GM21390 (cell line): ENCODE measurements at regions not wholly inside any gene's neighbourhood (a gene's known extent, or its start where the extent isn't known, plus 50 kb on each side); places are given as distances from the start of the nearest gene placed in this dataset.
A peak's percentile ranks its signal among the peaks of the same experiment; 100 is the strongest.

Experiments used
- ATAC-seq: cut with Tn5 transposase; IDR thresholded peaks from one replicate; pipeline ENCODE4 v1.9.1; 2021; ENCODE audit not compliant: unreplicated experiment

DNA sequence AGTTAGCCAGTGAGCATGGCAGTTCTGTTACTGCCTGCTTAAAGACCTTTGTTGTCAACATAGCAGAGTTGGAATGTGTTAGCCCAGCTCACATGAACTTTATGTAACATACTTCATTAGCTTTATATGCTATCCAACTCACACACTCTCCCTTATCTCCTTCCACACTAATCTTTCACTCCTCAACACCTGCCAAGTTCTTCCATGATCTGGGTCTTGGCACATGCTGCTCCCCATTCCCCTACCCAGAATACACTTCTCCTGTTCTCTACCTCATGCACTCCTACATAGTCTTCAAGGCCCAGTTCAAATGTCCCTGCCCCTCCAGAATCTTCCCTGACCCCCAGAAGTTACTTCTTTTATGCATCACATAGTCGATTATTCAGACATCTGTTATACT lies 179.3 kb downstream of the KATNAL1 start:
- no peak for ATAC-seq

GRCh38 chr13:30126903-30127428 lies 180.4 kb downstream of the KATNAL1 start:
- ATAC-seq = no peak

GRCh38 chr13:30125422-30126073 lies 181.8 kb downstream of the KATNAL1 start:
- no peak for ATAC-seq

GRCh38 chr13:30124131-30124768 lies 183.1 kb downstream of the KATNAL1 start:
- ATAC-seq = no peak

DNA sequence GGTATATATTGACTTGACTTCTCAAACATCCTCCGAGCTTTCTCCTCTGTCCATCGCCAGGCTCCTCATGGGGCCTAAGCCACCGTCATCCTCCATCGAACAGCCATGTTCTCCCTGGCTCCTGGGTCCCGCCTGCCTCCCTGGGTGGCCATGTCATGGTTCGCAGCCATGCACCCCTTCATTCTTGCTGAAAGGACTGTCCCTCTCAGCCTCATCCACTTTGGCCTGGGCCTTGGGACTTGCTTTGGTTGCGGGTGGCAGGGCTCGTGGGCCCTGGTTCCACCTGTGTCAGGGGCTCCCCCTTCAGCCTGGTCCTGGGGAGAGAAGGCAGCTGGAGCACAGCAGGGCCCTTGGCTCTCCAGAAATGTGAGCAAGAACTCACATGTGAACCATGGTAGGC lies 183.8 kb downstream of the KATNAL1 start:
- no peak for ATAC-seq

GRCh38 chr13:30121666-30122065 lies 185.7 kb downstream of the KATNAL1 start:
- no peak for ATAC-seq

DNA sequence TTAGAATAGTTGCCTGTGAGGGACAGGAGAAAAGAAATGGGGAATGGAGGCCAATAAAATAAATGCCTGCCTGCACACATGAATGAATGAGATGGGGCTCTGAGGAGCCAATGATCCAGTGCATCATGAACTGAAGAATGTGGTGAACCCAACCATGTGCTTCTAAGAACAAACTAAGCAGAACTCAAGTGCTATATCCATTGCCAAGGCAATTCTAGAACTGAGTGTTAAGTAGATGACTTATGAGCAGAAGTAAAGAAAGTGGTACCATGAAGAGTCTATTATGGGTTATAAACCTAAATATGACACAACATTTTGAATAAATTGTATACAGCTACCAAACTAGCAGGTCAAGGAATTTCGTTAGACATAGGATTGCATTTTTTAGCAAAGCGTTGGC lies 186.1 kb downstream of the KATNAL1 start:
- ATAC-seq = no peak

DNA sequence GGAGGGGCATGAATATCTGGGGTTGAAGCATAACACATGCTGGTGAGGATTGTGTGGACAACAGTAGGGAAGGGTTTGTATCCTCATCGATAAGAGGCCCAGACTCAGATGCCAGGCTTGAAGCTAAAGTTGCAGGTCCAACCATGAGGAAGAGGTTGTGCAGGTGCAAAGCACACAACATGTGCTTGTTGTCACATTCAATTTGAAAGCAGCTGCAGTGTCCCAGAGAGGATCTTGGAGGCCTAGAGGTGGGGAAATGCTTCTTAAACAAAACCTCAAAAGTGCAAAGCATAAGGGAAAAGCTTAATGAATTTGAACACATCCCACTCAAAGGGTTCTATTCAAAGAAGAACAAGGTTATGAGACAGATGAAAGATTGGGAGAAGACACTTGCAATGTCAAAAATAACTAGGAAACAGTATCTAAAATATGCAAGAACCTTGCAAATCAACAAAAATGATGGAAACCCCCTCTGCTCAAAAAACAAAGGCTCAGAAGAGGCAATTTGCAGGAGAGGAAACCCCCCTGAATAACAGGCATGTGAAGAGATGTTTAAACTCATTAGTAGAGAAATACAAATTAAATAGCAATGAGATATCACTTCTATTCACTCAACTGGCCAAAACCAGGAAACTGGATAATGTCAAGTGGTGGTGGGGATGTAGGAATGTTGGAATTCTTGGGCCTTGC lies 187.1 kb downstream of the KATNAL1 start:
- no peak for ATAC-seq

DNA sequence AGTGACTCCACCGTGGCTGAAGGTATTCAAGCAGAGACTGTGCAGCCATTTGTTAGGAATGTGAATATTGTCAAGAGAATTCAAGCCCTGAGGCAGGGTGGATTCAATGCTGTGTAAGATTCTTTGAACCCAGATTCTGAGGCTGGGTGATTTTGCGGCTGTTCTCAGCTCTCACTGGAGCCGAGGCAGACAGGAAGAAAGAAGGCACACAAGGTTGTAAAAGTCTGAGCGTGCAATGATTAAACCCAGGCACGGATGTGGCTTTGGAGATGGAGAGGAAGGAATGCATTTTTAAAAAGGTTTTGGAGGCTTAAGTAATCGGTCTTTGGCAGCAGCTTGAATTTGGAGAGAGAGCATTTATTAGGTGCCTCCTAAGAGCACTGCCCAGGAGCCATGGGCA lies 187.9 kb downstream of the KATNAL1 start:
- ATAC-seq = no peak

GRCh38 chr13:30116379-30116778 lies 191.0 kb downstream of the KATNAL1 start:
- ATAC-seq = no peak

DNA sequence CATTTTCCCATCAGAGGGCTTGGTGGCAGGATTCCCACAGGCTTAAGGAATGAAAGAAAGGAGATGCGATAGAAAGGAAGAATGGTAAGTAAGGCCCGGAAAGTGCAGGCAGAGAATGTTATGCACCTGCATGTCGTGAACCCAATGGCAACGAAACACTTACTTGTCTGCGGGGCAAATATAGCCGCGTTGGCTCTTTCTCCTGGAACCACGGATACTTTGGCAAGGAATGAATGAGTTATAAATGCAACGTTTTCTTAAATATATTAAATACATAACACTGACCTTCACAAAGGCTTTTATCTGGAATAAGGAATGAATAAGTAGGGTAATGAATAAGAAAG lies 192.1 kb downstream of the KATNAL1 start:
- ATAC-seq = peak; percentile 10

DNA sequence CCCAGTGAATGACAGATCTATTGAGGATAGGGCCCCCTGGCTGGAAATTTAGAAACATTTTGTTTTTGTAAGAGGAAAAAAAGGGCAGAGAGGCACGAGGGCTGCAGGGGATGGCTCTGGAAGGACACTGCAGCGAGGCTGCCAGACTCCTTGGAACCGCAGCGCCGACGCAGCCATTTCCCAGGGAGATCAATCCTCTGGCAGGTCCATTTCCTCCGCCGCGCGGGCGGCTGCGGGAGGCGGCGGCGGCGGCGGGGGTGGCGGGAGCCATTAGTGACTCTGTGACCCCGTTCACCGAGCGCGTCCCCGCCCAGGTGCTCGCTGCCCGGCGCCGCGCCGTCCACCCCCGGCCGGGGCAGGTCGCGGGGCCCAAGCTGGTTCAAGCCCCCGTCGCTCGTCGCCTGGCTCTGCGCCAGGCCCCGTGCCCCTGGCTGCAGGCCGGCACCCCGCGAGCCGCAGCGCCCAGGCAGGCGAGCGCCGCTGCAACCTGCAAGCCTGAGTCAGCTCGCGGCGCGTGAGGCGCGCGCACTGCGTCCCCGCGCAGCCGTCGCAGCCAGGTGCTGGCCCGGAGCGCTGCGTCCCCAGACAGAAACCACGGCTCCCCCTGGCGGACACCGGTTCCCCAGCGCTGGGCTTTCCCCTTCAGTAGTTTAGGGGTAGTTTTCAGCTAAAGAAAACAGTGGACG lies 192.6 kb downstream of the KATNAL1 start:
- peak; percentile 89 for ATAC-seq

- ATAC-seq = no peak
Measured at GRCh38 chr13:30113983-30114570, 193.3 kb downstream of the KATNAL1 start.

DNA sequence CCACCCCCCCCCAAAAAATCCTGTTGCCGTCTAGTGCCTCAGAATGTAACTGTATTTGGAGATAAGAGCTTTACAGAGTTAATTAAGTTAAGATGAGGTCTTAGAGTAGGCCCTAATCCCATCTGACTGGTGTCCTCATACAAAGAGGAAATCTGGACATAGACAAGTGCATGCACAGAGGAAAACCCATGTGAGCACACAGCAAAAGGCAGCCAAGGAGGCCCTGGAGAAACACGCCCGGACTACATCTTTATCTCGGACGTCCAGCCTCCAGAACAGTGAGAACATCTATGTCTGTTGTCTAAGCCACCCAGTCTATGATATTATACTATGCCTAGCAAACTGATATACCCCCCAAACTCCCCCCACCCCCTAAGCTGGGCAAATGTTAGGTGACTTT lies 193.8 kb downstream of the KATNAL1 start:
- ATAC-seq = no peak

DNA sequence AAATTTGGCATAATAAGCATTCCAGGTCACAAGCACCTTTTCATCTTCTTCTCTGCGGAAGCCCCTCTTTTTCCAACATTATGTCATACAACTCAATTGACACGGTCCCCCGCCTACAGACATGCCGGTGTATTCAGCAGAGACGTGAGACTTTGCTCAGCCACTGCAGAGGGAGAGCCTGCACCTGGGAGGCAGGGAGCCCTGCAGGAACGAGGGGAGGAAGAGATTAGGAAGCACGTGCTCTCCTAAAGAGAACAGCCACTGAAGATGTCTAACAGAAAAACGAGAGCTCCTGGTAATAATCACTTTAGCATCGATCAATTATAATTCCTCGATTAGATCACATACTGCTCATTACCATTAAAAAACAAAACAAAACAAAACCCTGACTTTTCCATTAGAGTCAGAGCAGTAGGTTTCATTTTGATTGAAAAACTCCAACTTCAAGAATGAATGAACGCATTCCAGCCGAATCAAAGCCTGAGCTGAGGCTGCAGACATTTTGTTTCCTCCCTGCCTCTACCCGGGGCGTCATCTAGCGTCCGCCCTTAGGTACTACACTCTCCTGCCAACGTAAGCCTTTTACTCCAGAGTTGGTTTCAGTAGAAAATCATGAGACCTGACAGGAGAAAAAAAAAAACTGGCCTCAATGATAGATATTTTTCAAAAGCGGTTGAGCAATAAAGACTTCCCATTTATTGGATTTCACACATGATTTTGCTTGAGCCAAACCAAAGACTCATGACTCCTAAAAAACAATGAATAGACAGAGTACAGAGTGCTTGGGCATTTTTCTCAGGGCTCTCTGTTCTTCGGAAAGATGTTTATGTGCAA lies 194.5 kb downstream of the KATNAL1 start:
- peak; percentile 45 for ATAC-seq

DNA sequence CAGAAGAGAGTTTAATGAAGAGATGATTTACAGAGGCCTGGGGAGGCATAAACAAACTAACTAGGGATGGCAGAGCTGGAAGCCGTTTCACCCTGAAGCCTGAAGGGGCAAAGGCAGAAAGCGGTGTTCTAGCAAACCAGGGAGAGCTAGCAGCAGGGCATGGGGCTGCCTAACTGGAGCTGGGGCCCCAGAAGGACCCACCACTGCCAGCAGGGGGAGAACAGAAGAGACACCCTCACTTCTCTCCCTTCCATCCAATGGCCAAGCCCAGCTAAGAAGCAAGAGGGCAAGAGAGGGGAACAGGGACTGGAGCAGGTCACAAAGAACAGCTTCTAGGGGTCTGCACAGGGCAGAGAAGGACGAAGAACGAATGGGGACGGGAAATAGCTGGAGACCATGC lies 195.5 kb downstream of the KATNAL1 start:
- ATAC-seq = no peak

- ATAC-seq = no peak
Measured at GRCh38 chr13:30110301-30111070, 196.9 kb downstream of the KATNAL1 start.

DNA sequence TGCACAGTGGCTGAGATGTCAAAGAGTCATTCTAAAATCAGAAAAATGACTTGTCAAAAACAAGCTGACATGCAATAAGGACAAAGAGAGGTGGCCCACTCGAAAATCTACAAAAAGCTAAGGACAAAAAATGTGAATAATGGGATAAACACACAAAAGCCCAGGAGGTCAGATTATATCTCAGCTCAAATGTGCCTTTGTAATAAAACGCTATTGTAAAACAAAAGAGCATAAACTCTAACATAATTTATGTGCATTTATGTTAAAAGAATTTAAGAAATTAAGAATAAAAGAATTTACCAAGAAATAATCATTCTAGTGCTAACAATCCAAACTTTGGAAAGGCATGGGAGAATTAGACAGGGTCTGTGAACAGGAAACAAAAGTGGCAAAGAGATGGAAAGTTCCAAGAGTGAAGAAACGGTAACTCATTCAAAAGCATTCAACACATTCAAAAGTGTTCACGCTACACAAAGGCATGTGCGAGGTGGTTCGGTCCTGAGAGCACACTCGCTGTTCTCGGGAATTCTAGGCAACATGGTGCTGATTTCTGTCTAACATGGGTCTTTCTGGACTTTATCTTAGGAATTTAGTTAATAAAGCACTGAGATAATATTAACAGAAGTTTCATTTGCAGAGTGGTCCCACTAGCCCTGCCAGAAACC lies 197.7 kb downstream of the KATNAL1 start:
- no peak for ATAC-seq

DNA sequence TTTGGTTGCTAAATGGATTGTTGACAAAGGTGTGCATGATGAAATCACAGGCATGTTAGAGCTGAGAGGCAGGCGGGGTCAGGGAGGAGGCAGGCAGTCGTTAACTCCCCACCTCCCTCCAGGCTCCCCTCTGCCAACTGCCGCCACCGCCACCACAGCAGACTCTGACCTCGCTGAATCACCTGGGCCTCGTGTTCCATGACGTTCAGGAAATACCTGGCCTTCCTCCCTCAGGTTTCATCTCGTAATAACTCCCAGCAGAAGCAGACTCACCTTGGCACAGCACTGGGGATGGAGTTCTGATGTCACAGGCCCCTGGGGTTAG lies 198.5 kb downstream of the KATNAL1 start:
- no peak for ATAC-seq
